SK-N-MC (cell line): ENCODE measurements at regions not wholly inside any gene's neighbourhood (a gene's known extent, or its start where the extent isn't known, plus 50 kb on each side); places are given as distances from the start of the nearest gene placed in this dataset.

Experiments used
- EZH2 ChIP-seq: fragments of 200-600 bp; sonication (generic); IDR thresholded peaks from one replicate; pipeline ENCODE4 v1.6.1; 2017; ENCODE audit warnings: antibody characterized with exemption
- POLR2AphosphoS5 ChIP-seq: IDR thresholded peaks from 2 replicates; pipeline ENCODE4 v1.6.1; 2012; ENCODE audit warnings: mild to moderate bottlenecking, low read depth, low read length, borderline replicate concordance

DNA sequence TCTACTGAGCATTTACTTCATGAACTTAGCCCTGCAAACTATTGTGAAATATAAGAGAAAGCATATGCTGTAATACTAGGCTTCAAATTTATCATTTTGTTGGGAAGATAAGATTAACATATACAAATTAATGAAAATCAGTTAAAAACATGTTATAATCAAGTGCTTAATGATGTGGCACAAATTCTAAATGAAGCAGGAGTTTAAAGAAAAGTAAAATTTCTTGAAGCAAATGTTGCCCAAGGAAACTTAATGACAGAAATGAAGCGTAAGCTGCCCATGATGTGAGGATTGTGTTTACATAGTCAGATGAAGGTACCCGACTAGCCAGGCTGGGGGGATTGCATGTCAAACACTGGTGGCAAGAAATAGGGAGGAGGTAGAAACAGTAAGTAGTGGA is 103.1 kb upstream of the GAP43 start:
- TF ChIP-seq EZH2 (no peak), POLR2AphosphoS5 (no peak)
